ENCODE measurements at regions not wholly inside any gene's neighbourhood (a gene's known extent, or its start where the extent isn't known, plus 50 kb on each side); places are given as distances from the start of the nearest gene placed in this dataset.

- TF ChIP-seq EZH2phosphoT487 (IDR thresholded peaks at IDR 0.05; ENCODE audit: low read depth) (no peak), CTCF (IDR thresholded peaks at IDR 0.05; ENCODE audit: low read depth, low read length) (no peak)
- H3K4me1 ChIP-seq (ENCODE audit: low read length): no peaks in the 10 kb centered on the region
- peaks cover 22% of the 10 kb centered on the region for H3K27me3 ChIP-seq (ENCODE audit: low read depth, low read length)
- no peak overlapping the region for H2AFZ ChIP-seq (ENCODE audit: low read depth, low read length)
- no peak overlapping the region for H3K4me2 ChIP-seq (ENCODE audit: low read length)
- no peak overlapping the region for H3K27ac ChIP-seq (ENCODE audit: low read length)
- no peaks in the 10 kb centered on the region for H3K9me3 ChIP-seq (ENCODE audit: insufficient read depth, low read length)
- H3K79me2 ChIP-seq (ENCODE audit: low read length): no peaks in the 10 kb centered on the region
- no peak overlapping the region for H3K9ac ChIP-seq (ENCODE audit: low read length)
- no peak overlapping the region for H3K4me3 ChIP-seq (ENCODE audit: low read length)
- H3K36me3 ChIP-seq (replicated peaks; ENCODE audit: low read depth, low read length): no peaks in the 10 kb centered on the region
- no peaks in the 10 kb centered on the region for H4K20me1 ChIP-seq (ENCODE audit: insufficient read depth, low read length)
Measured at GRCh38 chr15:62953021-62953420, 89.5 kb upstream of the TPM1 start.

GRCh38 chr15:62953496-62954045 lies 89.0 kb upstream of the TPM1 start:
- TF ChIP-seq EZH2phosphoT487 (IDR thresholded peaks at IDR 0.05; ENCODE audit: low read depth) (no peak), CTCF (IDR thresholded peaks at IDR 0.05; ENCODE audit: low read depth, low read length) (no peak)
- peaks cover 18% of the 10 kb centered on the region for H3K27me3 ChIP-seq (ENCODE audit: low read depth, low read length)
- no peaks in the 10 kb centered on the region for H3K36me3 ChIP-seq (replicated peaks; ENCODE audit: low read depth, low read length)
- no peak overlapping the region for H3K4me3 ChIP-seq (ENCODE audit: low read length)
- no peak overlapping the region for H2AFZ ChIP-seq (ENCODE audit: low read depth, low read length)
- no peak overlapping the region for H3K9ac ChIP-seq (ENCODE audit: low read length)
- H3K79me2 ChIP-seq (ENCODE audit: low read length): no peaks in the 10 kb centered on the region
- no peaks in the 10 kb centered on the region for H3K4me1 ChIP-seq (ENCODE audit: low read length)
- no peaks in the 10 kb centered on the region for H3K9me3 ChIP-seq (ENCODE audit: insufficient read depth, low read length)
- no peak overlapping the region for H3K27ac ChIP-seq (ENCODE audit: low read length)
- H3K4me2 ChIP-seq (ENCODE audit: low read length): no peak overlapping the region
- no peaks in the 10 kb centered on the region for H4K20me1 ChIP-seq (ENCODE audit: insufficient read depth, low read length)

- H2AFZ ChIP-seq (ENCODE audit: low read depth, low read length): no peak overlapping the region
- TF ChIP-seq EZH2phosphoT487 (IDR thresholded peaks at IDR 0.05; ENCODE audit: low read depth) (no peak), CTCF (IDR thresholded peaks at IDR 0.05; ENCODE audit: low read depth, low read length) (no peak)
- no peaks in the 10 kb centered on the region for H3K79me2 ChIP-seq (ENCODE audit: low read length)
- no peak overlapping the region for H3K4me2 ChIP-seq (ENCODE audit: low read length)
- no peak overlapping the region for H3K4me3 ChIP-seq (ENCODE audit: low read length)
- no peaks in the 10 kb centered on the region for H3K27me3 ChIP-seq (ENCODE audit: low read depth, low read length)
- H3K9me3 ChIP-seq (ENCODE audit: insufficient read depth, low read length): no peaks in the 10 kb centered on the region
- H3K36me3 ChIP-seq (replicated peaks; ENCODE audit: low read depth, low read length): no peaks in the 10 kb centered on the region
- H3K4me1 ChIP-seq (ENCODE audit: low read length): no peaks in the 10 kb centered on the region
- H3K27ac ChIP-seq (ENCODE audit: low read length): no peak overlapping the region
- no peaks in the 10 kb centered on the region for H4K20me1 ChIP-seq (ENCODE audit: insufficient read depth, low read length)
- no peak overlapping the region for H3K9ac ChIP-seq (ENCODE audit: low read length)
Measured at GRCh38 chr15:62957130-62957529, 85.4 kb upstream of the TPM1 start.

- no peak overlapping the region for H3K4me2 ChIP-seq (ENCODE audit: low read length)
Measured at GRCh38 chr15:62958528-62959363, 83.8 kb upstream of the TPM1 start.

More at GRCh38 chr15:62958528-62959363, 83.8 kb upstream of the TPM1 start:
- Histone ChIP-seq H3K27me3 (ENCODE audit: low read depth, low read length) (no peaks in the 10 kb centered on the region), H3K9me3 (ENCODE audit: insufficient read depth, low read length) (no peaks in the 10 kb centered on the region), H3K4me1 (ENCODE audit: low read length) (no peaks in the 10 kb centered on the region), H3K9ac (ENCODE audit: low read length) (no peak overlapping the region), H2AFZ (ENCODE audit: low read depth, low read length) (no peak overlapping the region), H3K4me3 (ENCODE audit: low read length) (no peak overlapping the region), H3K79me2 (ENCODE audit: low read length) (no peaks in the 10 kb centered on the region), H3K27ac (ENCODE audit: low read length) (no peak overlapping the region), H3K36me3 (replicated peaks; ENCODE audit: low read depth, low read length) (no peaks in the 10 kb centered on the region), H4K20me1 (ENCODE audit: insufficient read depth, low read length) (no peaks in the 10 kb centered on the region)
- TF ChIP-seq CTCF (IDR thresholded peaks at IDR 0.05; ENCODE audit: low read depth, low read length) (no peak), EZH2phosphoT487 (IDR thresholded peaks at IDR 0.05; ENCODE audit: low read depth) (no peak)

Measured in OCI-LY3 (cell line).